C1 segment of cervical spinal cord (tissue), 14 donors: ENCODE measurements at regions not wholly inside any gene's neighbourhood (a gene's known extent, or its start where the extent isn't known, plus 50 kb on each side); places are given as distances from the start of the nearest gene placed in this dataset.

Experiments
- DNase-seq, 14 donors: peaks; one replicate each; lab custom pipeline; 2025; lab: John Stamatoyannopoulos, UW

- no peak for DNase-seq
These were observed 408.8 kb upstream of the F9 start for GRCh38 chrX:139121616-139122286.

DNA sequence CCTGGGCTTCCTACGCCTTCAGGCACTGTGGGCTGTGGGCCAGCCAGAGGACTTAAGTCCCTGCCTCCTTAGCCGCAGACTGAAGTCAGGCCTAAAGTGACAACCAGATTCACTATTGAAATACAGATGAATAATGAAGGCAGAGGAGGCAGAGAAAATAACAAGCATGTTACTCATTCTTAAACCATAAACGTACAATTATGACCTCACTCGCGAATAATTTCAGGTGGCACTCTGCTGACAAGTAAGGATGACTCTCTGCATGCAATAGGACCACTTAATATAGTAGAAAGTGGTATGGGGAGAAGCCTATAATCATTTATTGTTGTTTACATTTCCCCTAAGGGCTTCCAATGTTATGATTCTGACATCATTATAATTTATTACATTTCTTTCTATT lies 409.2 kb upstream of the FGF13 start:
- no peak for DNase-seq

GRCh38 chrX:139113708-139114107 lies 402.2 kb upstream of the FGF13 start:
- no peak for DNase-seq

DNA sequence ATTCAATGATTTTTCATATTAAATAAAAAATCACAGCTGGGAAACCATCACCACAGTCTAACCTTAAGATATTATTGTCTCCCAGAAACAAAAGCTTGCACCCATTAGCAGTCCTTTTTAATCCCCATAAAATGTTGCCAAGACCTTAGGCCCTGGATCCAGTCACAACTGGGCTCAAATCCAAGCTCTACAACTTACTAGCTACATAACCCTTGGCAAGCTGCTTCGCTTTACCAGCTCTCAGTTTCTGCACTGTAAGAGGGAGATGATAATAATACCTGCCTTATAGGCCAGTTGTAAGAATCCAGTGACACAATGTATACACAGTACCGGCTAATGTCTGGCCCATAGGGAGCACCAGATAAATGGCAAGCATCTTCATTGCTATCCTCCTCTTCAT lies 400.9 kb upstream of the FGF13 start:
- no peak for DNase-seq

DNA sequence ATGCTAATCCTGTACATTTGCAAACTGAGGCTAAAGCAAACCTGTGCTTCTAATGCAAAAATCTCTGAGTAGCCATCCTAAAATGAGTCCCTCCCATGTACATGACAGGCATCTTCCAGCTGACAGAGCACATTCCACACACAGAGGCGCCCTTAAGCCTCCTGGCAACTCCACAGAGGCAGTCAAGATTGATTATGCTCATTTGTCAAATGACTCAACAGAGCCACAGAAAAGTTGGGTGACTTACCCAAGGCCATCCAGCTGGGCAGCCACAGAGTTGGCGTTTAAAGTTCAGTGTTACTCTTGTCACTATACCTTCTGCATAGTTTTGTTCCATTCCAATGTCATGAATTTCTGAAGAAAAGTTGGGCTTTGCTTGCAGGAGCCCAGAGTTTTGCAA lies 394.6 kb upstream of the FGF13 start:
- no peak for DNase-seq

- no peak for DNase-seq
These were observed 383.4 kb upstream of the FGF13 start for GRCh38 chrX:139094671-139095592.

DNA sequence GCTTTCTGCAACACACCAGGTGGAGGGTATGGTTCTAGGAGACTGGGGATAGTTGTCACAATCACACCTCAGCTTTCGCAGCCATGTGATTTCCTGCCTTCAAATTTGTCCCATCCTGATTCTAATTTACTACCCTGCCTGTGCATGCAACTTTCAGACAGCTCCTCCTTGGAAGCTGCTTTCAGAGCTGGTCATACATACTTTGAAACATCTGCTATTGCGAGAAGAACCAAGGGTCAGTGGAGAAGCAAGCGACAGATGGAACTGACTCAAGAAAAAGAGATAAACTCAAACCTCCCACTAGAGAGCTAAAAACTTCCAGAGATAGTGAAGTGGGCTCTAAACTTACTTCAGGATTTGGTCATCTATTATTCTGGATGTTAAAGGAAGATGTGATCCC lies 381.7 kb upstream of the FGF13 start:
- DNase-seq, result no peak

DNA sequence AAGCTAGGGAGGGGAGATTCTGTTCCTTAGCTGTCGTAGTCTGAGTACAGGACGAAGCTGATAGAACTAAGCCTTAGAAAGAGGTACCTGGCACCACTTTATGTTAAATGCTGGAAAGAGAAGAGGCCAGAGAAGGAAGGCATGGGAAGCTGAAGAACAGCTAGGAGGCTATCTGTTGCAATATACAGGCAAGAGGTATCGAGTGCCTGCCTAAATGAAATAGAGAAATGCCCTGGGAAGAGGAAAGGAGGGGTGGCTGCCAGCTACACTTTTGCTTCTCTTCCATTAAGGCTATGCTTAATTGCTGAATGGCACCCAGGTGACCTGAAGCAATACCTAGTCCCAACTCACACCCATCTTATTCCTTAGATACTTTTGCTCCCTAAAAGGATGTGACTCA lies 380.4 kb upstream of the FGF13 start:
- DNase-seq, result no peak

DNA sequence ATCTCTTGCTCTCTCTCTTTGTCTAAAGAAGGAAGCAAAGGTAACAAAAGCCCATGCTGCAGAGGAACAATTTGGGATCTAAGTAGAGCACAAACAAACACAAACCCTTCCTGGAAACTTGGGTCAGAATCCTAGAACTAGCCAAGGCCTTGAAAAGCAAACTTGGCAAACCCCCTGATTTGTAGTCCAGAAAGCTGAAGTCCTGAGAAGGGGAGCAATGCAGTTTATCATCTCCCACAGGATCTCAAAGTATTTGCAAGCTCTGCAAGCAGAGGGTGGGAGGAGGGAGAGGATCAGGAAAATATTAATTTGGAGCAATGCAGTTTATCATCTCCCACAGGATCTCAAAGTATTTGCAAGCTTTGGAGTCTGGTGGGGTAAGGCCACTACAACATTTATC lies 379.5 kb upstream of the FGF13 start:
- no peak for DNase-seq

- DNase-seq, result no peak
These were observed 374.7 kb upstream of the FGF13 start for GRCh38 chrX:139086246-139086645.

DNA sequence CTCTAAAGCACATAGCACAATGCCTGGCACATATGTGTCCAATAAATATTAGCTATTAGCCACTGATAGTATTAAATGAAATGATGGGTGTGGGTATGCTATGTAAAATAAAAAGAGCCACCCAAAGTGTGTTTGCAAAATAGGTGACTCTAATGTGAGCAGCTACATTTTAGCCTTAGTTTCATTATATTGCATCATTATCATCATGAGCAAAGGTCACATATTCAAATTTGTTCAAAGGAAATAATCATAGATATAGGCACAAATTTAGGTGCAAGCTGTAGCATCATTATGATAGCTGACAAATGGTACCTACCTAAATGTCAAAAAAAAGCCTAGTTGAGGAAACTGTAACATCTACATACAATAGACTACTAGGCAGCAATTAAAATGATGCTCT lies 373.9 kb upstream of the FGF13 start:
- DNase-seq, result no peak

GRCh38 chrX:139083191-139083590 lies 371.7 kb upstream of the FGF13 start:
- no peak for DNase-seq

DNA sequence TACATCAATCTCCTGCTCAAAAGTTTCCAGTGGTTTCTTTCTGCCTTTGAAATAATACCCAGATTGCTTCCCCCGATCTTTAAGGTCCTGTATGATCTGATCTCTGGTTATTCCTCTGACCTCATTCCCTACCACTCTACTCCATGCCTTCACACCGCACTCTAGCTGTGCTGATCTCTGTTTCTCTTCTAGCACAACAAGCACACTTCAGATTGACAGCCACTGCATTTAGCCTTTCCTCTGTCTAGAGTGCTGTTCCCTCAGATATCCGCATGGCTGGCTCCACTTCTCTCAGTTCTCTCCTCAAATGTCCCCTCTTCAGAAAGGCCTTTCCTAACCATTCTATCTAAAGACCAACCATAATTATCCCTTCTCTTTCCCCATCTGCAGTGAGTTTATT lies 370.4 kb upstream of the FGF13 start:
- no peak for DNase-seq

GRCh38 chrX:139079789-139080188 lies 368.3 kb upstream of the FGF13 start:
- DNase-seq, result no peak

GRCh38 chrX:139078761-139079280 lies 367.3 kb upstream of the FGF13 start:
- no peak for DNase-seq

GRCh38 chrX:139078342-139078741 lies 366.8 kb upstream of the FGF13 start:
- DNase-seq, result no peak

- DNase-seq, result no peak
These were observed 366.0 kb upstream of the FGF13 start for GRCh38 chrX:139077281-139078250.

GRCh38 chrX:139063364-139063763 lies 351.8 kb upstream of the FGF13 start:
- no peak for DNase-seq

- DNase-seq, result no peak
These were observed 347.4 kb upstream of the FGF13 start for GRCh38 chrX:139058831-139059495.

DNA sequence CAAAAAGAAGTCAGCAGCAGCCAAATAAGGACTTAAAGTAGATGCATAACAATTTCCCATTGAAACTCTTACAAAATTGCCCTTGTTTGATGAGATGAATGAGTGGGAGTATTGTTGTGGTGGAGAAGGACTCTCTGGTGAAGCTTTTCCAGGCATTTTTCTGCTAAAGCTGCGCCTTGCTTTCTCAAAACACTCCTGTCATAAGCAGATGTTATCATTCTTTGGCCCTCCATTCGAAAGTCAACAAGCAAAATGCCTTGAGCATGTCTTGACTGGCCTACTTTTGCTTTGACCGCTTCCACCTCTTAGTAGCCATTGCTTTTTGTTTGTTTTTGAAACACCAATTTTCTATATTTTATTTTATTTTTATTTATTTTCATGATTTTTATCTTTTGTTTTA lies 340.9 kb upstream of the FGF13 start:
- DNase-seq, result no peak

GRCh38 chrX:139049465-139049864 lies 337.9 kb upstream of the FGF13 start:
- no peak for DNase-seq
